Esophagus squamous epithelium (tissue), 4 donors: ENCODE measurements at regions not wholly inside any gene's neighbourhood (a gene's known extent, or its start where the extent isn't known, plus 50 kb on each side); places are given as distances from the start of the nearest gene placed in this dataset.

Experiments
- CTCF ChIP-seq, 6 experiments: fragments of 450-650 bp in 4 of 6; fragments of 200-600 bp in 2 of 6; sonication (generic) in 2 of 6; IDR thresholded peaks; one replicate each; pipeline ENCODE4 v1.5.1; 2016 to 2019; ENCODE audit warnings: antibody characterized with exemption in 6 of 6, mild to moderate bottlenecking in 4 of 6, moderate library complexity in 4 of 6
- POLR2A ChIP-seq, 4 donors: fragments of 450-650 bp; IDR thresholded peaks; one replicate each; pipeline ENCODE4 v1.6.1; 2017; ENCODE audit warnings: antibody characterized with exemption in 4 of 4, mild to moderate bottlenecking in 4 of 4, moderate library complexity in 3 of 4

GRCh38 chr2:228798458-228799207 lies 472.5 kb downstream of the PID1 start:
- no peak for TF ChIP-seq POLR2A (IDR thresholded peaks at IDR 0.05)
- no peak for TF ChIP-seq CTCF (IDR thresholded peaks at IDR 0.05)
